GM06990 (cell line): ENCODE measurements at regions not wholly inside any gene's neighbourhood (a gene's known extent, or its start where the extent isn't known, plus 50 kb on each side); places are given as distances from the start of the nearest gene placed in this dataset.

Experiments
- DNase-seq: peaks from one replicate; pipeline ENCODE4 v3.0.0-alpha.2; 2011; ENCODE audit not compliant: insufficient read length; ENCODE audit errors: extremely low read depth
- H3K27me3 ChIP-seq: replicated peaks from 2 replicates; pipeline ENCODE4 v1.6.0; 2011; ENCODE audit warnings: low read length; ENCODE audit not compliant: control insufficient read depth, insufficient read depth
- H3K36me3 ChIP-seq: 2 replicates; pipeline ENCODE4 v1.5.1; 2011; ENCODE audit warnings: low read length; ENCODE audit not compliant: control insufficient read depth, insufficient read depth
- H3K4me3 ChIP-seq: replicated peaks from 2 replicates; pipeline ENCODE4 v1.5.1; 2011; ENCODE audit warnings: low read depth, mild to moderate bottlenecking, control low read depth, low read length
- CTCF ChIP-seq: IDR thresholded peaks from 2 replicates; pipeline ENCODE4 v1.5.1; 2011; ENCODE audit warnings: low read length, control low read depth, mild to moderate bottlenecking, inconsistent platforms; ENCODE audit not compliant: insufficient read depth, poor library complexity, severe bottlenecking

GRCh38 chr6:55968926-55969325 is 93.5 kb upstream of the BMP5 start:
- no peaks in the 10 kb centered on the region; the same call in 1 of the 2 replicates for H3K27me3 ChIP-seq
- no peak for TF ChIP-seq CTCF
- H3K4me3 ChIP-seq = no peak overlapping the region
- H3K36me3 ChIP-seq = no peaks in the 10 kb centered on the region
- no peak for DNase-seq

- no peaks in the 10 kb centered on the region; the same call in 1 of the 2 replicates for H3K27me3 ChIP-seq
- no peaks in the 10 kb centered on the region for H3K36me3 ChIP-seq
- TF ChIP-seq CTCF = no peak
- no peak overlapping the region for H3K4me3 ChIP-seq
- DNase-seq = no peak
These were observed 88.7 kb upstream of the BMP5 start for GRCh38 chr6:55964136-55964535.

- DNase-seq = no peak
- peak; percentile 12 for TF ChIP-seq CTCF
- no peaks in the 10 kb centered on the region for H3K36me3 ChIP-seq
- H3K27me3 ChIP-seq = no peaks in the 10 kb centered on the region; the same call in 1 of the 2 replicates
- H3K4me3 ChIP-seq = no peak overlapping the region
These were observed 87.9 kb upstream of the BMP5 start for GRCh38 chr6:55963301-55963700.

DNA sequence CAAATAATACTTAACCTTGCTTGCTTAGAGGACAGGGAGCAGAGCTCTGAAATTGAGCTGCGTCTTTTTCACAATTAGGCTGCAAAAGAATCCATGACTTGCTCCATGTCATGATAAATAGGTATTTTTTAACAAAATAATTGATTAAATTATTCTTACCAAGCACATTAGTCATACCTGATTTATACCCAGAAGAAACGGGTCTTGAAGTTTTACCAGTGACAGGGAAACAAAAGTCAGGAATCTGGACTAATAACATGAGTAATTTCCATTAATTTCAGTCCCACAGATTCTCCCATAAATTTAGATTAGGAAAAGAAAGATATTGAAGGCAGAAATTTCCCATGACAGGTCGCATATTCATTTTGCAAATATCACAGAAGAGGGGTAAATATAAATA is 85.0 kb upstream of the BMP5 start:
- H3K36me3 ChIP-seq = no peaks in the 10 kb centered on the region
- no peaks in the 10 kb centered on the region; the same call in 1 of the 2 replicates for H3K27me3 ChIP-seq
- no peak for TF ChIP-seq CTCF
- no peak for DNase-seq
- no peak overlapping the region for H3K4me3 ChIP-seq

- Histone ChIP-seq H3K4me3 (no peak overlapping the region), H3K36me3 (no peaks in the 10 kb centered on the region), H3K27me3 (no peaks in the 10 kb centered on the region)
- no peak for TF ChIP-seq CTCF
- DNase-seq = no peak
These were observed 83.4 kb upstream of the BMP5 start for GRCh38 chr6:55958790-55959189.

- TF ChIP-seq CTCF = no peak
- no peak for DNase-seq
- Histone ChIP-seq H3K4me3 (no peak overlapping the region), H3K36me3 (no peaks in the 10 kb centered on the region), H3K27me3 (no peaks in the 10 kb centered on the region)
These were observed 82.6 kb upstream of the BMP5 start for GRCh38 chr6:55957961-55958422.
